ENCODE measurements at regions not wholly inside any gene's neighbourhood (a gene's known extent, or its start where the extent isn't known, plus 50 kb on each side); places are given as distances from the start of the nearest gene placed in this dataset.

- DNase-seq (no peak), ATAC-seq (no peak)
Observed at GRCh38 chr2:34402376-34402775, 803.3 kb upstream of the FAM98A start.

DNA sequence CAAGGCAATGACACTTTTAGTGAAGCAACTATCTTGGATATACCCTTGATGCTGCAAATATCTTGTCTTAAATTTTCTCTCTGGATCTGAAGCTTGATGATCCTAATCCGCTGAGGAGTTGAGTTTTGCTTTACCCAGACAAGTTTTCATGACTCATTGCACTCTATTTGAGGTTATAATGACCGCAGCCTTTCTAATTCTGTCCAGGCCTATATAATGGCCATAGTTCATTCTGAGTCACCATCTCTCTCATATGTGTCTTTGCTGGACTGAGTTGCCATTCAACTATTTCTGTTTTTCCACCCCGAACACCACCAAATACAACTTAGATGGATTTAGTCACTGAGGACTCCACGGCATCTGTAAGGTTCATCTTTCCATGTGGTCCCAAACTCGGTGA is 802.1 kb upstream of the FAM98A start:
- no peak for ATAC-seq
- no peak for DNase-seq

GRCh38 chr2:34388446-34388845 is 789.3 kb upstream of the FAM98A start:
- no peak for ATAC-seq
- no peak for DNase-seq

- ATAC-seq (no peak), DNase-seq (no peak)
Observed at GRCh38 chr2:34387536-34387935, 788.4 kb upstream of the FAM98A start.

DNA sequence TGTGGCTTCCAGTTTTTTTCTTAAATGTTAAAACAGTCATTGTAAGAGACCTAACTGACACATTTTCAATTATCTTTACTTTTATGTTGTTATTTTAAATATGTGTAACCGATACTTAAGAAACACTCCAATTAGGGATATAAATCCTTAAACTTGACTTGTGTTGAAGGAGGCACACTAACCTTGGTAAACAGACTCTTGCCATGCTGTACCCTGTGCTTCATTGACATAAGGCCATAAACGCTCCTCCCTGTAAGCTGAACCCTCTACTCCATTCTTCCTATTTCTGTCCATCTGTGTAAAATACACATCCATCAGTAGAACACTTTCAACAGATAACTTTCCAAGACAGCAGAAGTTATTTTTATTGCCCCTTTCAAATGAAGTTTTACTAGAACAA is 780.5 kb upstream of the FAM98A start:
- ATAC-seq, result no peak

GRCh38 chr2:34373586-34374233 is 774.6 kb upstream of the FAM98A start:
- ATAC-seq (no peak), DNase-seq (no peak)

More for the DNA sequence above, 780.5 kb upstream of the FAM98A start:
- no peak for DNase-seq

DNA sequence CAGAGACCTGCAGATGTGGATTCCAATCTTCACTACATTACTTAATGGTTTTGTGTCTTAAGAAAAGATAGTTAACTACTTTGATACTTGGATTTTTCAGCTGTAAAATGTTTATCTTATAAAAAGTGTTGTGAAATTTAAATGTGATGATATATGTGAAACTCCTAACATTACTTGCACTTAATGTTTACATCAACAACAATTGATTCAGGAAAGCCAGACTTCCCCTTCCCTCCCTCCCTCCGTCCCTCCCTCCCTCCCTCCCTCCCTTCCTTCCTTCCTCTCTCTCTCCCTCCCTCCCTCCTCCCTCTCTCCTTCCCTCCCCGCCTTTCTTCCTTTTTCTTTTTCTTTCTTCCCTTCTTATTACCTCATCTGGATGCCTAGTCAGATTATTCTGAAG is 773.9 kb upstream of the FAM98A start:
- no peak for DNase-seq
- ATAC-seq, result no peak

DNA sequence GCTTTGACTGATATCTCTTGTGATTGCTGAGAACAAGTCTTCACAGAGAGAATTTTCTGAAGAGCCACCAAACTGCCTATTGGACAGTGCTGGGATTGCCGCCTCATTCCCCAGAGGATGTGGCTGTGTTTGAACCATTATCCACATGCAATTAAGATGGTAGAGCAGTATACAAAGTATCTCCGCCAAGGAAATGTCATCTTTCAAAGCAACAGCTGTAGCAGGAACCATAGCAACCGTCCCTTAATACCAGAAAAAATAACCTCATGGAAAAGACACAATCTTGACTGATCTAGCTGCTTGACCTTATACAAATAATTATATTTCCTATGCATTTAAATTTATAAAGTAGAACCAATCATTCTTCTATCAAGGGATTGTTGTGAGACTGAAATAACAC is 772.6 kb upstream of the FAM98A start:
- no peak for DNase-seq
- no peak for ATAC-seq

DNA sequence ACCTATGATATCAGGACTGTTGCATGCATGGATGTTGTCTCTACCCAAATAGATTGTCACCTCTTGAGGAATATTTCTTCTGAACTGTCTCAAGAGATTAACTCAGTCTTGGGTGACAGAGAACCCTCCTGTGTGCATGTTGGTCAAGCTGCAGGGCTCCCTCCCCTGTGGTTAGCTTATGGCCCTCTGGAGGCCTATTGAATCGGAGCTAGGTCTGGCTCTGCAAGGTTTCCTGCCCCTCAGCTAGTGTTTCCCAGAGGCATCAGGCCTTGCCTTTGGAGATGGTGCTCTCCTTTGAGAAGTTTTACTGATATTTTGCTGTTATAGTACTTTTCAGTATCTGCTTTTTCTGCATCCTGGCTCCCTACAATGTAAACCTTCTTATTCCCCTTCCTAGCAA is 769.2 kb upstream of the FAM98A start:
- DNase-seq (no peak), ATAC-seq (no peak)

DNA sequence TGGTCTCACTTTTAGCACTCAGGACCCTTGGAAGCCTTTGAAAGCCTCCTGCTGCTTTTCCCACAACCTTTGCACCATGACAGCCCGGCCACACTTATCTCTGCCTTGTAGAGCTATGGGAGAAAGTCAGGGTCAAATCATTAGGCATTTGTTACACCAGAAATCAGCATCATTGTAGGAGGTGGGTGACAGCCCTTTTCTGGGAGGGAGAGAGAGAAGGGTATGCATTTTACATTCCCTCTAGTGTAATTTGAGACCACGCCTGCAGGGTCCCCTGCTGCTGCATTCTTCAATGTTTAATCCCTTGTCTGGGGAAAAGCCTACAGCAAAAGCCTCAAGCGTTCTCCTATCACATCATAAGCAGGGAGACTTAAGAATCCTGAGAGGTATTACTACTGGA is 766.8 kb upstream of the FAM98A start:
- no peak for ATAC-seq
- no peak for DNase-seq

DNA sequence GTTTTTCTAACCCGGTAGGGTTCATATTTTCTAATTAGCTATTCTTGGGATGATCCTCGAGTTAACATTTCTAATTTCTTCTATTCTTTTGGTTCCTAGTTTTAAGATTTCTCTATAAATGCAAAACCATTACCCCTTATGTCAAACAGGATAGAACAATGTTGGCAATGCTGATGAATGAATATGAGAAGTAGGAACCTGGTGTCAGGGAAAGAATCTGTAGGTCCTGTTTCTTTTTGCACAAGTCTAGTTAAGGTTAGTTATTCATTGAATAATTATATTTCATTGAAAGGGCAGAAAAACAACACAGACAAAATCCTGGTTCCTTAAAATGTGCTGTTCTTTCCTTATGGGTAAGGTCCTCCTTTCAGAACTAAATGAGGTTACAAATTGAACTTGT is 766.4 kb upstream of the FAM98A start:
- DNase-seq (no peak), ATAC-seq (no peak)

DNA sequence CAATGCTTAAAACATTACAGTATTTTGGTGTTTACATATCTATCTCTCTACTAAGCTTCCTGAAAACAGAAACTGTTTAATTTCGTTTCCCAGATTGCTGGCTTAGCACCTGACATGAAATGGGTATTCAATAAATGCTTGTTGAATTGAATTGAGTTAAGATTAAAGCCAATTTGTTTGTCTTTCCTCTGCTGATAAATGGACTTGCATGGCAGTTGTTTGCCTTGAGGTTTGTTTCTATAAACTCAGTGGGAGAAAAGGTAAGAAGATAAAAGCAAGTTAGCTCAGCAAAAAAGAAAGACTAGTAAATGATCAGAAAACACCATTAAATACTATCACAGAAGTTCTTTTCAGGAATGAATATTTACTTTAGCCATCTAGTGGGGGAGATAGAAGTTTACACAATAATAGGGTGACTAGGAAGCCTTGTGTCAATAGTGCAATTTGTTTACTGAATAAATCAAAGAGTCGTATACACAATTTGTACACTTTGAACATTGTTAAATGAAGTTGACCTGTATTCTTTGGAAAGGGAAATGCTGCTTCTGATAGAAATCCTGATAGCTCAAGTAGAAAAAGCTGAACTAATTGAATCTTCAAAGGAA is 754.5 kb upstream of the FAM98A start:
- DNase-seq (no peak), ATAC-seq (no peak)

DNA sequence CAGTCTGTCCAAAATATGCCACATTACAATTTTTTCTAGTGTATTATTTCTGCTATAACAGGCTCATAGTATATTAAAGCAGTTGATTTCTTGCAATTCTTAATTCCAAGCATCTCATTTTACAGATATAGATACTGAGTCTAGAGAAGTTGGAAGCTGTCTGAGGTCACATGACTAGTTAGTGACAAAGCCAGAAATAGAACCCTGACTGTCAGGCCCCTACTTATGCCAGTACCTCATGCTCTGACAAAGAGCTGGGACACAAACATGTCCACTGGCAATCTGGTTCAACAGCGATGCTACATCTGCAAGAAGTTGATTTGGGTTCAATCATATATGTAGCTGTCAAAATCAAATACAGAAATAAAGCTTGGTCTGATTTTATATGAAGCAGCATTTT is 750.4 kb upstream of the FAM98A start:
- DNase-seq (no peak), ATAC-seq (no peak)

GRCh38 chr2:34345030-34345429 is 745.9 kb upstream of the FAM98A start:
- DNase-seq (no peak), ATAC-seq (no peak)

- no peak for DNase-seq
- no peak for ATAC-seq
Observed at GRCh38 chr2:34340307-34340706, 741.2 kb upstream of the FAM98A start.

DNA sequence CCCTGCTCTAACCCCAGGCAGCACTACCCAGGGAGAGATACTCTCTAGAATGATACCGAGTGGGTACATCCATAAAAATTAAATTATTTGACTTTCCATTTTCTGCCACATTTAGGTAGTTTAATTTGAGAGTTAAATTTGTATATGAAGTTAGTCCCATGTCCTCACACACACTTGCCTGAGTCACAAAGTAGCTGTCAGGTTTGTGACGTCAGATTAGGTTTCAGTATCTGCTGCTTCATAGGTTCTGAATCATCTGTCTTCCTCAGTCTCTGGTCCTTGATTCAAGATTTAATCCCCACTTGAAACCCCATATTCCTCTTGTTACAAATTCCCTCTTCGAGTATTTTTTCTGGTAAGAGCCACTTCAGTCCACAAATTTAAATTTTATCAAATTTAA is 738.6 kb upstream of the FAM98A start:
- no peak for ATAC-seq

GRCh38 chr2:34332813-34333212 is 733.7 kb upstream of the FAM98A start:
- DNase-seq (no peak), ATAC-seq (no peak)

More for the DNA sequence above, 738.6 kb upstream of the FAM98A start:
- no peak for DNase-seq

DNA sequence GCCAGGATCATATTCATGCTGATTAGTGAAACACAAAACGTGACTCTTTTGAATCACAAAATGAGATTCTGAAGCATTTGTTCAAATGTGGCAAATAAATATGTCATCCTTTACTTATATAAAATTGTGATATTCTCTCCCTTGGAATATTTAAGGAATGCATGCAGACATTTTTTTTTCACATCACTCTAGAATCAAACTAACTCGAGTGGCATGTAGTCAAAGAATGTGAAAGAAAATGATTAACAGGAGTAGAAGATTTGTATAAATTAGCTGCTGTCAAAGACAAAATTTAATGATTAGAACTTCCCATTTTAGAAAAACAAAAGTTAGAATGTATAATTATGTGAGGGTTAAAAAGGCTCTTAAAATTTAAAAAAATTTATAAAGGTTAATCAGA is 721.0 kb upstream of the FAM98A start:
- ATAC-seq (no peak), DNase-seq (no peak)

- no peak for ATAC-seq
- DNase-seq, result no peak
Observed at GRCh38 chr2:34317797-34318196, 718.7 kb upstream of the FAM98A start.

DNA sequence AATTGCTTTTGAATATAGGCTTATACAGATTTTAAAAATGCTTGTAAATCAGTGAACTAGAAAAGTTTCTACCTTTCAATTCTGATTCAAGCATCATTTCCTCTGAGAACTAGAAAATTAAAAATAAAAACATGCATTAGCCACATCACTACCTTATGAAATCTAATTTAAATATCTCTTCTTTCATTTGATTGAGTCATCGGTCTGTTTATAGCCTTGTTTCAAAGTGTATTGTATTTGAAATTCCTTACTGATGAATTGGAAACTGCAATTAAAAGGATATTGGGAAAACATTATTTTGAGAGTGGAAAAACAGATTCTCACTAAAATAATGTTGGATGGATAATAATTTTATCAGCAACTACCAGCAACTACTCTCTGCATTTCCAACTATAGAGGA is 717.7 kb upstream of the FAM98A start:
- ATAC-seq, result no peak
- DNase-seq, result no peak

- ATAC-seq (no peak), DNase-seq (no peak)
Observed at GRCh38 chr2:34311816-34312215, 712.7 kb upstream of the FAM98A start.

DNA sequence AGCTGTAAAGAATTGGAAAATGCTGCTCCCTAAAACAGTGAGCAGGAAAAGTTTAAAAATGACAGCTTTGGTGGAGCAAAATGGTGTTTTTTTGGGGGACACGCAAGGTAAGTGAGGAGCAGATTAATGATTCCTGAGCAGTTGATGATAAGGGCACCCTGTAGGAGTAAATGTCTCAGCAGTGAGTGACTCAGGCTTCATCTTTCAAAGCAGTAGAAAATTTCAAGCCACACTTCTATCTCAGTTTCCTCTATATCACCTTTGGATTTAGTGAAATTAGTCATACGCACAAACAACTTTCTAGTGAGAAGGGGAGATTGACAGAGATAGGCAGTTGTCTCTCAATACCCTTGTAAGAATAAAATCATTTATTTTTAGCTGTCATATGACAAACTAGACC is 709.0 kb upstream of the FAM98A start:
- ATAC-seq (no peak), DNase-seq (no peak)

- DNase-seq, result no peak
Observed at GRCh38 chr2:34307636-34308035, 708.5 kb upstream of the FAM98A start.

GRCh38 chr2:34306745-34307144 is 707.6 kb upstream of the FAM98A start:
- ATAC-seq (no peak), DNase-seq (no peak)

More at GRCh38 chr2:34307636-34308035, 708.5 kb upstream of the FAM98A start:
- no peak for ATAC-seq
